H9 (cell line): ENCODE measurements at regions not wholly inside any gene's neighbourhood (a gene's known extent, or its start where the extent isn't known, plus 50 kb on each side); places are given as distances from the start of the nearest gene placed in this dataset.

Experiments used
- DNase-seq: peaks from one replicate; pipeline ENCODE4 v3.0.0-alpha.2; 2017
- H2AFZ ChIP-seq: one replicate; pipeline ENCODE4 v1.6.1; 2013; ENCODE audit warnings: mild to moderate bottlenecking, low read length, control low read depth, moderate library complexity
- H2AK5ac ChIP-seq: 2 replicates; pipeline ENCODE4 v1.6.1; 2013; ENCODE audit warnings: low read length, control low read depth, mixed read lengths; ENCODE audit not compliant: insufficient read length
- H2BK120ac ChIP-seq: one replicate; pipeline ENCODE4 v1.6.1; 2013; ENCODE audit warnings: low read depth, mild to moderate bottlenecking, low read length, control low read depth, inconsistent platforms; ENCODE audit not compliant: poor library complexity, severe bottlenecking
- H2BK12ac ChIP-seq: 2 replicates; pipeline ENCODE4 v1.6.1; 2013; ENCODE audit warnings: low read length, control low read depth, mixed read lengths, low read depth; ENCODE audit not compliant: insufficient read length
- H2BK15ac ChIP-seq: 2 replicates; pipeline ENCODE4 v1.6.1; 2013; ENCODE audit warnings: low read depth, low read length, control low read depth
- H2BK20ac ChIP-seq: one replicate; pipeline ENCODE4 v1.6.1; 2013; ENCODE audit warnings: low read depth, mild to moderate bottlenecking, low read length, control low read depth, inconsistent platforms; ENCODE audit not compliant: poor library complexity, severe bottlenecking
- H2BK5ac ChIP-seq: 2 replicates; pipeline ENCODE4 v1.6.1; 2013; ENCODE audit warnings: low read length, control low read depth, mixed read lengths; ENCODE audit not compliant: insufficient read length
- H3K14ac ChIP-seq: 2 replicates; pipeline ENCODE4 v1.6.1; 2013; ENCODE audit warnings: low read length, control low read depth; ENCODE audit not compliant: insufficient read depth
- H3K18ac ChIP-seq: 2 replicates; pipeline ENCODE4 v1.6.1; 2013; ENCODE audit warnings: low read depth, mild to moderate bottlenecking, mixed read lengths, low read length, control low read depth; ENCODE audit not compliant: insufficient read length
- H3K23ac ChIP-seq: 2 replicates; pipeline ENCODE4 v1.6.1; 2013; ENCODE audit warnings: low read length, control low read depth, mixed read lengths, low read depth; ENCODE audit not compliant: insufficient read length
- H3K23me2 ChIP-seq: 2 replicates; pipeline ENCODE4 v1.6.1; 2013; ENCODE audit warnings: low read depth, mild to moderate bottlenecking, mixed read lengths, low read length, control low read depth; ENCODE audit not compliant: insufficient read length, poor library complexity, severe bottlenecking
- H3K27ac ChIP-seq: 2 replicates; pipeline ENCODE4 v1.5.1; 2013; ENCODE audit warnings: low read length, control low read depth, mixed read lengths, low read depth; ENCODE audit not compliant: insufficient read length
- H3K27me3 ChIP-seq: 2 replicates; pipeline ENCODE4 v1.6.1; 2013; ENCODE audit warnings: low read length, control low read depth, inconsistent platforms; ENCODE audit not compliant: insufficient read depth
- H3K4ac ChIP-seq: 2 replicates; pipeline ENCODE4 v1.6.1; 2013; ENCODE audit warnings: low read depth, mild to moderate bottlenecking, control low read depth, inconsistent platforms, low read length, moderate library complexity
- H3K4me1 ChIP-seq: 2 replicates; pipeline ENCODE4 v1.6.1; 2013; ENCODE audit warnings: low read length, control low read depth, inconsistent platforms; ENCODE audit not compliant: insufficient read depth
- H3K4me2 ChIP-seq: 2 replicates; pipeline ENCODE4 v1.6.1; 2013; ENCODE audit warnings: low read length, control low read depth, mixed read lengths; ENCODE audit not compliant: insufficient read length, insufficient read depth
- H3K56ac ChIP-seq: 2 replicates; pipeline ENCODE4 v1.6.1; 2013; ENCODE audit warnings: low read depth, mild to moderate bottlenecking, mixed read lengths, low read length, control low read depth; ENCODE audit not compliant: insufficient read length
- H3K79me1 ChIP-seq: 2 replicates; pipeline ENCODE4 v1.6.1; 2013; ENCODE audit warnings: low read depth, mild to moderate bottlenecking, moderate library complexity, low read length, control low read depth, inconsistent platforms; ENCODE audit not compliant: insufficient read depth, poor library complexity, severe bottlenecking
- H3K79me2 ChIP-seq: 2 replicates; pipeline ENCODE4 v1.6.1; 2013; ENCODE audit warnings: low read length, control low read depth, inconsistent platforms; ENCODE audit not compliant: insufficient read depth
- H3K9ac ChIP-seq: 2 replicates; pipeline ENCODE4 v1.6.1; 2013; ENCODE audit warnings: low read length, control low read depth, mixed read lengths; ENCODE audit not compliant: insufficient read length; ENCODE audit errors: extremely low read depth
- H3K9me3 ChIP-seq: one replicate; pipeline ENCODE4 v1.6.1; 2013; ENCODE audit warnings: low read depth, low read length, inconsistent platforms; ENCODE audit not compliant: control insufficient read depth
- H3T11ph ChIP-seq: one replicate; pipeline ENCODE4 v1.6.1; 2013; ENCODE audit warnings: mild to moderate bottlenecking, low read length, control low read depth, inconsistent platforms
- H4K20me1 ChIP-seq: one replicate; pipeline ENCODE4 v1.6.1; 2013; ENCODE audit not compliant: control insufficient read depth, insufficient read length, insufficient read depth
- H4K5ac ChIP-seq: 2 replicates; pipeline ENCODE4 v1.6.1; 2013; ENCODE audit warnings: low read depth, mild to moderate bottlenecking, mixed read lengths, low read length, control low read depth; ENCODE audit not compliant: insufficient read length
- H4K8ac ChIP-seq: replicated peaks from 2 replicates; pipeline ENCODE4 v1.6.1; 2013; ENCODE audit warnings: low read length, control low read depth, mixed read lengths, low read depth; ENCODE audit not compliant: insufficient read length
- H4K91ac ChIP-seq: 2 replicates; pipeline ENCODE4 v1.6.1; 2013; ENCODE audit warnings: low read depth, mild to moderate bottlenecking, moderate library complexity, mixed read lengths, low read length, control low read depth; ENCODE audit not compliant: insufficient read length
- H3K27ac Mint-ChIP-seq, 3 experiments: 2 replicates in 2 of 3; 3 replicates in 1 of 3; pipeline ENCODE4 v1.8.0; 2020 to 2021; ENCODE audit warnings: mixed read lengths in 3 of 3, mild to moderate bottlenecking in 1 of 3, moderate library complexity in 1 of 3
- H3K27me3 Mint-ChIP-seq: 2 replicates; pipeline ENCODE4 v1.8.0; 2021; ENCODE audit warnings: low read depth, mild to moderate bottlenecking, moderate library complexity, mixed read lengths
- H3K36me3 Mint-ChIP-seq, 3 experiments: 2 replicates in 2 of 3; 3 replicates in 1 of 3; pipeline ENCODE4 v1.8.0; 2020 to 2021; ENCODE audit warnings: low read depth in 3 of 3, mixed read lengths in 3 of 3; ENCODE audit not compliant: insufficient read depth in 1 of 3
- H3K4me1 Mint-ChIP-seq, 2 experiments: 2 replicates each; pipeline ENCODE4 v1.8.0; 2020; ENCODE audit warnings: mixed read lengths in 2 of 2
- H3K4me3 Mint-ChIP-seq, 2 experiments: 2 replicates in 1 of 2; 3 replicates in 1 of 2; pipeline ENCODE4 v1.8.0; 2020 to 2021; ENCODE audit warnings: mild to moderate bottlenecking in 2 of 2, mixed read lengths in 2 of 2, moderate library complexity in 1 of 2
- H3K9me3 Mint-ChIP-seq, 2 experiments: 2 replicates in 1 of 2; 3 replicates in 1 of 2; pipeline ENCODE4 v1.8.0; 2020; ENCODE audit warnings: mild to moderate bottlenecking in 2 of 2, mixed read lengths in 2 of 2, moderate library complexity in 1 of 2
- WGBS: extraction: QIAGEN DNeasy Blood & Tissue Kit; methylation state at CpG from one replicate; pipeline ENCODE4 v1.1.7; 2013; ENCODE audit warnings: missing lambda C conversion rate, low lambda C conversion rate, mixed read lengths; ENCODE audit not compliant: insufficient read length; ENCODE audit errors: extremely low coverage; 5-methylcytosine and 5-hydroxymethylcytosine counted together
- TF ChIP-seq, protein P1 (sequence below): fragments of 200-600 bp; sonication (generic); conservative IDR thresholded peaks from 3 replicates; pipeline ENCODE4 v1.8.0; 2021; ENCODE audit warnings: antibody characterized with exemption, mild to moderate bottlenecking

DNA sequence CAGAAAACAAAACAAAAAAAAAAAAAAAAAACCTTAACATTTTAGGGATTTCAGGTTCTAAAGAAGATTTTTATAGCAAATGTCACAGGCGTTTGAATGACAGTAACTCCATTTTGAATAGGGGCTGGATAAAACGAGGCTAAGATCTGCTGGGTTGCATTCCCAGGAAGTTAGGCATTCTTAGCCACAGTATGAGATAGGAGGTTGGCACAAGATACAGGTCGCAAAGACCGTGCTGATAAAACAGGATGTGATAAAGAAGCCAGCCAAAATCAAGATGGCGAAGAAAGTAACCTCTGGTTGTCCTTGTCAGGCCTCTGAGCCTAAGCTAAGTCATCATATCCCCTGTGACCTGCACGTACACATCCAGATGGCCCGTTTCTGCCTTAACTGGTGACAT lies 425.6 kb upstream of the PTPRD start:
- Histone ChIP-seq H3K4me1 (no peaks in the 10 kb centered on the region; the same call in 1 of the 2 replicates), H3K79me2 (no peaks in the 10 kb centered on the region), H3K23me2 (no peaks in the 10 kb centered on the region), H2AK5ac (no peak overlapping the region), H2BK120ac (no peak overlapping the region), H4K5ac (no peak overlapping the region), H3K9me3 (no peaks in the 10 kb centered on the region), H2BK5ac (no peak overlapping the region), H2BK15ac (no peak overlapping the region), H3K23ac (no peak overlapping the region), H3K14ac (no peak overlapping the region), H4K91ac (no peak overlapping the region), H2BK12ac (no peak overlapping the region), H4K8ac (no peak overlapping the region), H3K18ac (no peak overlapping the region), H4K20me1 (no peaks in the 10 kb centered on the region), H3T11ph (no peak overlapping the region), H2BK20ac (no peak overlapping the region), H3K79me1 (no peaks in the 10 kb centered on the region), H2AFZ (no peak overlapping the region), H3K27ac (peak overlapping the region; percentile 74), H3K27me3 (no peaks in the 10 kb centered on the region), H3K56ac (no peak overlapping the region), H3K4me2 (no peak overlapping the region), H3K4ac (no peak overlapping the region), H3K9ac (no peak overlapping the region)
- Mint-ChIP-seq H3K36me3 (peaks cover 0 to 8% (median 0%) of the 10 kb centered on the region in 3 experiments; a peak in 2 of 7 replicates), H3K27me3 (no peaks in the 10 kb centered on the region), H3K4me3 (no peak overlapping the region), H3K4me1 (peaks cover 26 to 27% of the 10 kb centered on the region in 2 experiments), H3K27ac (peak overlapping the region; percentile 31 to 93 (median 88); a peak in 6 of 7 replicates), H3K9me3 (no peaks in the 10 kb centered on the region; a peak in 1 of 5 replicates)
- TF ChIP-seq, protein P1, sequence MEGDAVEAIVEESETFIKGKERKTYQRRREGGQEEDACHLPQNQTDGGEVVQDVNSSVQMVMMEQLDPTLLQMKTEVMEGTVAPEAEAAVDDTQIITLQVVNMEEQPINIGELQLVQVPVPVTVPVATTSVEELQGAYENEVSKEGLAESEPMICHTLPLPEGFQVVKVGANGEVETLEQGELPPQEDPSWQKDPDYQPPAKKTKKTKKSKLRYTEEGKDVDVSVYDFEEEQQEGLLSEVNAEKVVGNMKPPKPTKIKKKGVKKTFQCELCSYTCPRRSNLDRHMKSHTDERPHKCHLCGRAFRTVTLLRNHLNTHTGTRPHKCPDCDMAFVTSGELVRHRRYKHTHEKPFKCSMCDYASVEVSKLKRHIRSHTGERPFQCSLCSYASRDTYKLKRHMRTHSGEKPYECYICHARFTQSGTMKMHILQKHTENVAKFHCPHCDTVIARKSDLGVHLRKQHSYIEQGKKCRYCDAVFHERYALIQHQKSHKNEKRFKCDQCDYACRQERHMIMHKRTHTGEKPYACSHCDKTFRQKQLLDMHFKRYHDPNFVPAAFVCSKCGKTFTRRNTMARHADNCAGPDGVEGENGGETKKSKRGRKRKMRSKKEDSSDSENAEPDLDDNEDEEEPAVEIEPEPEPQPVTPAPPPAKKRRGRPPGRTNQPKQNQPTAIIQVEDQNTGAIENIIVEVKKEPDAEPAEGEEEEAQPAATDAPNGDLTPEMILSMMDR: no peak
- no peak for DNase-seq
- no CpG with 5 or more reads among the region's 7 CpGs for WGBS
